CD4-positive, alpha-beta T cell treated with Interleukin-21 for 1 hour (primary cell): ENCODE measurements at regions not wholly inside any gene's neighbourhood (a gene's known extent, or its start where the extent isn't known, plus 50 kb on each side); places are given as distances from the start of the nearest gene placed in this dataset.

Source experiments
- DNase-seq: peaks from one replicate; pipeline ENCODE4 v3.0.0-alpha.2; 2020

DNA sequence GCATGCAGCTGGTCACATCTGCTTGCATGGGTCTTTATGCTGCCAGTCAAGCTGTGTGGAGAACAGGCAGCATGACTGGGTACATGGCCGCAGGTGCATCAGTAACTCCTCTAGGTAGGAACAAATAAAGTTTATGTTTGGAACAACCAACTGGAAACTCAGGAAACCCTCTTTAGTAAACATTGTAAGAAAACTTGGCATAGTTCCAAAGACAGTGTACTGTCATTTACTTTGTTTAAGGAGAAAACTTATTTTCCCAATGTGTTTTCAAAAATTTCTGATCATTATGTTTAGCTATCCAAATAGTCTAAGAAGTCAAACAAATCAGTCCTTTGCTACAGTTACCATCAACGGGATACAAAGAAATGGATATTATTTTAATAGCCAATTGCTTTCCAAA lies 386.0 kb downstream of the CHSY3 start:
- no peak for DNase-seq

DNA sequence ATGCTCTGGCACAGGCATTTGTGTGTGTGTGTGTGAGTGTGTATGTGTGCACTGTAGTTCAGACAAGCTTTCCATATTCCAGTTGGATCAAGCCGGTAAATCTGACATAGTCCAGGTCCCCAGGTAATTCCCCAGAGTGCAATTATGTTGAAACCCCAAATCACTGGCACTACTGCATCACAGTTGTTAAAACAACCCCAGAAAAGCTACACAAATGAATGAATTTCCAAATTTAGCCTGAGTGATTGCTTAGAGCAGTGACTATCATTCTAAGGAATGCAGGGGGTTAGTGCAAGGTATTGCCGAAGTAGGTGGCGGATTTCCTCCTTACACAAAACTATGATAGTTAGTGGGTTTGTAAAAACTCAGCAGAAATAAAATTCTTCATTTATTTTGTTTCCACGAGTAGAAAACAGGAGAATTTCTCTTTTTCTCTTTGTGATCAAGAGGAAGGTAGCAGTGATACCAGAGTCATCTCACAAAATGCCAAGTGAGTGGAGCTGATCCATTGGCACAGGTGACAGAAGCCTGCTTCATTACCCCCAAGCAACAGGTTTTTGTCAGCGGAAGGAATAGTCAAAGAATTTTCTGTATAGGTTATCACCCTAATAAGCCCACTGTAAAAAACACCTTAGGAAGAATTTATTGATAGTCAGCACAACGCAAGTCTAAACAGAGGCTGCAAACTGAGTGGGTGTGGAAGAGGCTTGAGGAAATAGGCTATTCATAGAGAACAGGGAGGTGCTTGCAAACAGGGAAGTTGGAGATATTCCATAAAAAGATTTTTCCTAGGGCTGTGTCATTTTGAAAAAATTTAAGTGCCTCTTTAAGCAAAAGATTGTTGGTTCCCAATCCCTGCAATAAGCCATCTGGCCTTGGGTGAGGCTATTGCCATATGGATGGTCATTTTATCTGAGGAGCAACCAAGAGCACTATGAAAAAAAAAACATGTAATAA lies 385.1 kb downstream of the CHSY3 start:
- no peak for DNase-seq

DNA sequence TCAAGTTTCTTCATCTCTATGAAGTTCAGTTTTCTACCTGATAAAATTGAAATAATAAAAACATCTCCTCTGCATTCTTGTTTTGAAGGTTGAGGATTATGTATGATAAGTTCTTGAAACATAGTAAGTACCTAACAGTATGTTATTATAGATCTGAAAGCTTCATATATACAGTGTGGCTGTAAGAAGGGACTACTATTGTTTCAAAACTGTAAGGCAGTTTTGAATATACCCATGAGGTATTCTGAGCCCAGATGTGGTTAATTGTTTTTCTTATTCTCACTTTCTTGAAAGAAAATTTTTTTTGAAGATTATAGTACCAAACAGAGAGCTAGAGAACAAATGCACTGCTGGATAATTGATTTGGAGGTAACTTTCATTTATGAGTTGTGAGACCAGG lies 383.2 kb downstream of the CHSY3 start:
- no peak for DNase-seq

DNA sequence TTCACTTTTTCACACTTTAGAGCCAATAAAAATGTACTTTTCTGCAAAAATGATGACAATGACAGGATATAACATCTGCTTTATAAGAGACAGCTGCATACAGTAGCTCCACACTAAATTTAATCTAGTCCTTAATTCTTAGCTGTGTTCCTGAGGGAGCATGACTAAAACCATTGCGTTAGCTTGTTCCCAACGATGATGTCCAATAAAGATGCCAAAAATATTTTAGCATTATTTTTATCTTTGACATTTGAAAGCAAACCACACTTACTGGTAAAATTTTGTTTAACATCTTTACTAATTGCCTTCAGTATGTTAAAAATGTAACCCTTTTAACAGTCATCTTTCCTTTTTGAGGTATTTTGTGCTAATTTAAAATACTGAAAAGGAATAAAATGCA lies 382.7 kb downstream of the CHSY3 start:
- no peak for DNase-seq

DNA sequence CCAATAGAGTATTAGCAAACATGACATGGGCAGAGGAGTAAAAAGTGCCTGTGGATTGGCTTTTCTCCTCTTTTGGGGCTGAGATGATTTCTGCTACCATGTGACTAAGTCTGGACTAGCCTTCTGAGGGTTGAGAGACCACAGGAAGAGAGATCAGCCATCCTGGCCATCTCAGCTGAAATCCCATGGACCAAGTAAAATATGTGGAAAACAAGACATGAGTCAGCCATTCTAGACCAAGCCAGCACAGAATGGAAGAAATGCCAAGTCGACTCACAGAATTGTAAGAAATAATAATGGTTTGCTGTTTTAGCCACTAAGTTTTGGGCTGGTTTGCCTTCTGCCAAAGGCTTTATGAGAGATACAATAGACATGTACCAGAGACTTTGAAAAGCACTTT lies 377.8 kb downstream of the CHSY3 start:
- no peak for DNase-seq

DNA sequence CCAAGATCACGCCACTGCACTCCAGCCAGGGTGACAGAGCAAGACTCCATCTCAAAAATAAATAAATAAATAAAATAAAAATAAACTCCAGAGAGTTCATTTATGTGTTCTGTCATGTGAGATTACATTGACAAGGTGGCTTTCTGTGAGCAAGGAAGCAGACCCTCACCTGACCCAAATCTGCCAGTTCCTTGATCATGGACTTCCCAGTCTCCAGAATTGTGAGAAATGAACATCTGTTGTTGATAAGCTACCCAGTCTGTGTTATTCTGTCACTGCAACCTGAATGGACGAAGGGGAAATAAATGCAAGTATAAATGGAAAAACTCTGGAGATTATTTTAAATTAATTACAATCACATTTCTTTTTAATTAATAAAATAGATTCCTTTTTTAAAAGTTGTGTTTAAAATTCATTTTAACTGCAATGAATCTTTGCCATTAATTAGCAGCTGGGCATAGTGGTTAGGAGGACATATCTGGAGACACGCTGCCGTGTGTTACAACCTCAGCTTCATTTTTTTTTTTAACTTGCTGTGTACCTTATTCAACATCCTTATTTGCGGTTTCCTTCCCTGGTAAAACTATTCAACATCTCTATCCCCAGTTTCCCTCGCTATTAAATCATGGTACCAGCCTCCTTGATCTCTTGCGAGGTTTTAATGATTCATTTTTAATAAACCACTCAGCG lies 376.4 kb downstream of the CHSY3 start:
- no peak for DNase-seq

DNA sequence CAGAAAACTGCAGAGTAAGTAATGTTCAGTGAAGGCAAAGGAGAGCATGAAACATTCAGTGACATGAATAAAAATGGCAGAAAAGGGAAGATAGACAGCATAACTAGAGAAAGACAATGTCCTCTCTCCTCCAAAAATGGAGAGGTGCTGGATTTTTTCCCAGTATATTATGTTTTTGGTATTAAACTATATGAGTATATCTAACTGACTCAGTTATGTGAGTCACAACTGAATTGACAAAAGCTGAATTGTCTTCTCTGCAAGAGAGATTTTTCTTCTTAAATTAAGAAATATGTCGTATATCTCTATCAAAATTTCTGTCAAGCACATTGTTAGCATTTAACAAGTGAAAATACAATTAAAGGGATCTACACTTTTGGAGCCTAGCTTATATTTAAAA lies 375.1 kb downstream of the CHSY3 start:
- no peak for DNase-seq

DNA sequence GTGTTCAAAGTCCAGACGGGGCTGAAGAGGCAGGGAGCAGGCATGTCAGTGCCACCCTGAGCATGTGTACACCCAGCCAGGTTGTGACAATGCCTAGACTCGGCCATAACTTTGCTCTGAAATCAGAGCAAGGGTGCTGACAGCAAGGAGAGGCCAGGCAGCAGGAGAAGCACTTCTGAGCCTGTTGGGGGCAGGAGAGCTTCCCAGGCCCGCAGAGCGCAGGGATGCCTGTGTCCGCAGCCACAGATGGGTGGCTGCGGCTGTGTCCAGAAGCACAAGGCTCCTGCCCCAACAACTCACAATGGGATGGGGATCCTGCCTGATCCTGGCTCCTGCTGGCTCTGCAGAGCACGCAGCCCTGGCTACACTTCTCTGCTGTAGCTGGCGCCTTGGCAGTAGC lies 373.9 kb downstream of the CHSY3 start:
- DNase-seq = no peak

DNA sequence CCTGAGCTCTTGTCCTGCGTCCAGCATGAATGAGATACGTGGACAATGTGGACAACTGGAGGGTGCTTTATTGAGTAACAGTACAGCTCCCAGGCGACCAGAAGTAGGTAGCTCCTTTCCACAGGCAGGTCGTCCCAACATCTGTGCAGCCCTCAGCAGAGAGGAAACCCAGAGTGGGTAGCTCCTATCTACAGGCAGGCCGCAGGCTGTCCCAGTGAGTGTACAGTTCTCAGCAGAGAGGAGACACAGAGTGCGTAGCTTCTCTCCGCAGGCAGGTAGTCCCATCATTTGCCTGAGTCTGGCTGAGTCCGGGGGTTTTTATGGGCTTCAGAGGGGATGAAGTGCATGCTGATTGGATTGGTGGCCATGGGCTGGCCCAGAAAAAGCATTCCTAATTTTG lies 373.3 kb downstream of the CHSY3 start:
- DNase-seq = no peak

DNA sequence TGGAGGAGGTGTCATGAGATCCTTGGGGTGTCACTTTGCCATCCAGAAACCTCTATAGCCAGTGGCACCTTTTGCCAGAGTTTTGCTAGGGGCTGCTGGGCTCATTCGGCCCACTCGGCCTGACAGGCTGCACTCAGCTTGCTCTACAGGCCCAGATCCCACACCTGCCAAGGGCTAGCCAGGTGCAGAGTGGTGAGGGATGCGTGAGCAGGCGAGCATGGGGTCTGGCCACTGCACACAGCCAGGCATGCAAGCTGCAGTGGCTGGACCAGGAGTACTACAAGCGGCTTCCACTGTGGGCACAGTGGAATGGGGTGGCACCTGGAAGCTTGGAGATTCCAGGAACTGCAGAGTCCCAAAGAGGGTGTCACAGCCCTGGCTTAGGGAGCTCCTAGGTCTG lies 372.7 kb downstream of the CHSY3 start:
- no peak for DNase-seq

DNA sequence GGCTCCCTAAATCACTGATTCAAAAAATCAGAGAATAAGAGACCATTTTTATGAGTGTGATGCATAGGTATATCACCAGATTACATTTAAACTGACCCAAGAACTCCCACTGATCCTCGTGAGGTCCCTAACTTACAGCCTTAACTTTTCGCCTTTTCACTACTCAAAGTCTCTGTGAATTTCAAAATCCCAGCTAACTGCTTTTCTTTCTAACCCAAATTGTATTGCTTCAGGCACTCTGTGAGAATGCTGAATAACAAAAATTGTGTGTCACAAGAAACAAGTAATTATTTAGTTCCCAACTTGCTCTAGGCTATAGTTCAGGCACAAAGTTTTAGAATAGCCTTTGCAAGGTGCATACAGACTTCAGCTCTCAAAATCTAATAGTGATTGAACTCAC lies 368.6 kb downstream of the CHSY3 start:
- no peak for DNase-seq

DNA sequence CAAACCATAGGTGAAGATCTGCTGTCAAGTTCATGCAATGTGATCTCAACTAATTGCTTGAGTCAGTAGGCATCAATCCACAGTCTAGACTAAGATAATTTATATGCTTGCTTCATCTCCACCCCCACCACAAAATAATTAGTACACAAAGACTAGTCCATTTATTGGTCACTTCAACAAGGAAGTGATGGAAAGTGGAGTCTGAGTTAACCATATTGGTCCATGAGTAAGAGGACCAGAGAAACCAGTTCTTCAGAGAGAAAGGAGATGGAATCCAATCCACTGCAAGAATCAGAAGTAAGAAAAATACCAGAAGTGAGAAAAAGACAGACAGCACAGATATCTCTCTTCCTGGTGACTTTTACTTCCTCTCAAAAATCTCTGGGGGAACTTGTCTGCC lies 366.5 kb downstream of the CHSY3 start:
- no peak for DNase-seq

DNA sequence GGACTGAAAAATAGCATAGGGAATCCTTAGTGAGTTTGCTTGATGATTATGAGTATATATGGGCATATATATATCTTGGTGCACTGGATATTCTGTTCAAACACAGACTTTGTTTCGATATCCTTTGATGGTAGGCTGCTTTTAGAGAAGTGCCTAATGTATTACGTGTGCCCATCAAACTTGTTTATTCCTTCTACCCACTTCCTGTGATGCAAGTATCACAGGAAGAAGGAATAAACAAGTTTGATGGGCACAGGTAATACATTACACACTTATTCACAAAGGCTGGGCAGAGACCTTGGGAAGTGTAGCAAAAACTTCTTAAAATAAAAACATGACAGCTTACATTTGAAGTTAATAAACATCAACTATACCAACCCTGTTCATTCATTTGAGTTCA lies 364.2 kb downstream of the CHSY3 start:
- DNase-seq = no peak

DNA sequence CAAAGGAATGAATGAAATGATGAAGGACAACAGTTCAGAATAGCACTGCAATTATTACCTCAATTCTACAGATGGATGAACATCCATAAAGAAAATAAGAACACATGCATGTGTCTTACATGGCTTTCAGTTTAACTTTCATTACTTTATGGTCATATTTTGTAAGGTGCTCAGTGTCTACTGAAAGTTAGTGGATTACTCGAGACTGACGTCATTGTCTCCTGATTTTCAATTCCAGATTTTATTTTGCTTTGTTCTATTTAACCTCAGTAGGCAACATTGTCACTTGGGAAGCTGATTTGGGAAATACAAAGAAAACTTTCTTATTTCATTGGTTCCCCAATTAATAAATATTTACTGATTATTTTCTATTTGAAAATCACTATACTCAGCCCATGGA lies 363.7 kb downstream of the CHSY3 start:
- no peak for DNase-seq

DNA sequence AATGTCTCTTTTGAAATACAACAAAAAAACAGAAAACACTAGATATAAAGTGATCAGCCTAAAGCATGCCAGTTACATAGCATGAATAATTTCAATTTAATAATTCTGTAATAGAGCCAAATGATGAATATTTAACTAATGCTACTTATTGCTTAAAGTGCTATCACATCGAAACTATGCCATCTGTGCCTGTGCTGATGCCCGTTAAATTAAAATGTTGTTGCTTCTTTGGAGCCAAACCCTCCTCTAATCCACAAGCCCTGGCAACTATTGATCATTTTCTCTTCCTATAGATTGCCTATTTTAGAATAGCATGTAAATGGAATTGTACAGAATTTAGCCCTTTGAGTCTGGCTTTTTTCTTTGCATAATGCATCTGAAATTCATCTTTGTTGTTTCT lies 356.2 kb downstream of the CHSY3 start:
- DNase-seq = no peak

DNA sequence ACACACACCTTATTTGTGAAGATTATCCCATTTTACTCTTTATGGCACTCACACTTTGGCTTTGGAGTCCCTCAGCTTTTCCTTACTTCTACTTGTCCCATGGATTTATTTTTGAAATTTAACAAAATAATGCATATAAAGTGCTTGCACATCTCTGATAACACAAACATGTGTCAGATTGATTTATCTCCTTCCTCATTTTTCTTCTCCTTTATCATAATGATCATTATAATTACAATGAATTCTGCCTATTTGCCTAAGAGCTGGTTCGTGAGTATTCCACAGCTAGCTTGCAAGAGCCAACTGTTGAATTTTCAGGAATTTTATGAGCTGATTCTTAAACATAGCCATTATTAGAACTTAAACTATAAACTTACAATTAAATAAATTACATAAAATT lies 347.7 kb downstream of the CHSY3 start:
- DNase-seq = no peak

DNA sequence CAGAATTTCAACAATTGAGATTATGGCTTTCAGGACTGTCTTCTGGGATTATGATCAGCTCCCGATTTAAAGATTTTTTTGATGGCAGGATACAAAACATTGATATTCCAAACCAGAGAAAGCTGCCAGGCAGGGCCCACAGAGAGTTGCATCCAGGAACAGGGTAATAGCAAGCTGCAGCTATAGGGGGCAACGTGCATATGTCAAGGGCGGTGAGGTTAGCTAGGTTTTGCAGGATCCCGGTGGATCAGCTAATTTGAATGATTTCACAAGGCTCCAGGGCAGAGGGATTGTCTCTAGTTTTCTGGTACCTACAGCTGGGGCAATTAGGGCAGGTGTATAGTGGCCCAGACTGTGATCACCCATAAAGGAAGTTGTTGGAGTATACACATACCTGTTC lies 339.4 kb downstream of the CHSY3 start:
- DNase-seq = no peak

DNA sequence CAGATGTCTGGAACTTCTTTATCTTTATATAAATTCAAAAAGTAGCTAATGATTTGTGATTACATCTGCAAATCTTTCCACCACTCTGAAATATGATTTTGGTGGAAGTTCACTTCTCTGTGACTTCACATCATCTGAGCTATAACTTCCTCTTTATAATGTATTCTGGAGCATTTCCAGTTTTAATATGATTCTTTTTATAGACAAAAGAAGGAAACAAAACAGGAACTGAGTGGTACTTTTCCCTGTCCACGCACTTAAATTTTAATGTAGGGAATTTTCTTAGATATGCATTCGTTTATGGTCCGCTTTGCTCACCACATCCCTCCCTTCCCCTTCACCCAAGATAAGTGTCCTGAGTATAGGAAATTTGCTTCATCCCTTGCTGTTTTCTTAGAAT lies 333.5 kb downstream of the CHSY3 start:
- DNase-seq = no peak
